CD4-positive, alpha-beta T cell treated with Interleukin-1 beta for 1 hour (primary cell): ENCODE measurements at regions not wholly inside any gene's neighbourhood (a gene's known extent, or its start where the extent isn't known, plus 50 kb on each side); places are given as distances from the start of the nearest gene placed in this dataset.

Experiments used
- DNase-seq, 2 donors: peaks; one replicate each; pipeline ENCODE4 v3.0.0-alpha.2; 2020 to 2022

GRCh38 chr10:31147210-31147608 lies 115.5 kb upstream of the ZNF438 start:
- no peak for DNase-seq

DNA sequence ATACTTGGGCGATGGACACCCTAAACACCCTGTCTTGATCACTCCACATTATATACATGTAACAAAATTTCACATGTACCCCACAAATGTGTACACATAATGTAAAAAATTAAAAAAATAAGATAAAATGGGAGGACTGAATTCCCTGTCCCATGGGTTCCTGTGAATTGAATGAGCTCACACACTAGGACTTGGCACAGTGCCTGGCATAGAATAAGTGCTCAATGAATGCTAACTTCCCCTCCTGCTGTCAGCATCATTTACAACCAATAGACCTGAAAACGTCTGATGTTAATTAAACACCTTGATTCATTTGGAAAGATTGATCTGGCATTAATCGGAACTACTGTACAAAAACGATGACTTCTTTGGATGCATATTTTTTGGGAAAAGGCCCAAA lies 117.3 kb upstream of the ZNF438 start:
- no peak for DNase-seq

DNA sequence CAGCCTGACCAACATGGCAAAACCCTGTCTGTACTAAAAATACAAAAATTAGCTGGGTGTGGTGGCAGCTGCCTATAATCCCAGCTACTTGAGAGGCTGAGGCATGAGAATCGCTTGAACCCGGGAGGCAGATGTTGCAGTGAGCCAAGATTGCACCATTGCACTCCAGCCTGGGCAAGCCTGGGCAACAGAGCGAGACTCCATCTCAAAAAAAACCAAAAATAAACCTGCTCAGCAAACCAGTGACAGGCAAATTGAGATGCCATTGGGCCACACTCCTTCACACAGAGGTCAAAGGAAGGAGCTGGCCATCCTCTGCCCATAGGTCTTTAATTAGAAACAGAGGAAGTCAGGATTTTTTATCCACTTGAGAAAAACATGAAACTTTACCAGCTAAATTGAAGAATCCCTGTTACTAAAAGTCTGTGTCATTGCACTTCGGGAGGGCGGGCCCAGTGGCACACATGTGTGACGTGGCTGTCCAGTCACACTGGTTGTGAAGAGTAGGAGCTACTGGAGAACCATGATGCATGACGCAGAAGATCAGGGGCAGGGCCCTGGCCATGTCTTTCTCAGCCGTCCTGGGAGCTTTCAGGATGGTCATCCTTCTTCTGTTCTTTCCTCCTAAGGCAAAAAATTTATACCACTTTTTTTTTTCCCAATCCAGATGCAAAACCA lies 118.3 kb upstream of the ZNF438 start:
- no peak for DNase-seq

DNA sequence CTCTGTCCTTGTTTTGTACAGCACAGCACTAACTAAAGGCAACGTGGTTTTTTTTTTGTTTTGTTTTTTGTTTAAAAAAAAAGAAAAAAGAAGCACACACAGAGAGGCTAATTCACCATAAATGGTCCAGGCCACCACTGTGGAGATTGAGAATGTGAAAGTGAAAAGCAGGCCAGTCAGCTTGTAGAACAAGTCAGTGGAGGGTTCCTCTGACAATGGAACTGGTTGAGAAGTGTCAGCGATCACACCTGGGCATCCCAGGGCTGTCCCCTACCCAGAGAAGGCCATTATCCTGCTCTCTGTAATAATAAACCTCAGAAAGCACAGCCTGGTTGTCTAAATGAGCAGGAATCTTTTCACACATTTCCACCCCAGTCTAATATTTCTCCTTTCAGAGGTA lies 119.6 kb upstream of the ZNF438 start:
- DNase-seq, result no peak

GRCh38 chr10:31152421-31153135 lies 120.9 kb upstream of the ZNF438 start:
- DNase-seq, result no peak

GRCh38 chr10:31153161-31153560 lies 121.5 kb upstream of the ZNF438 start:
- DNase-seq, result no peak

GRCh38 chr10:31153692-31154091 lies 122.0 kb upstream of the ZNF438 start:
- DNase-seq, result no peak

DNA sequence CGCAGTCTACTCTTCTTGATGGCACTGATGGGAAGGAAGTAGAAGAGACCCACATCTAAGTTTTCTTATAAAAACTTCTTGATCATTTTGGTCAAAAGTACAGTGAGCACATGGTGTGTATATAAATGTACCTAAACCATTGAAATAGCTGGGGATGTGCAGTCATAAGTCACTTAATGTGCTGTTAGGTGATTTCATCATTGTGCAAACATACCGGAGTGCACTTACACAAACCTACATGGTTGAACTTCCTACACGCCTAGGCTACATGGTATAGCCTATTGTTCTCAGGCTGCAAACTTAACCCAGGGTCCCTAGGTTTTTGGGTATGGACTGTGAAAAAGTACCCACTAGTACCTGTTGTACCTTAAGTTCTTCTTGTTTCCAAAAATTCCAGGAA lies 123.3 kb upstream of the ZNF438 start:
- no peak for DNase-seq

GRCh38 chr10:31157123-31158010 lies 125.7 kb upstream of the ZNF438 start:
- no peak for DNase-seq

- DNase-seq, result no peak
Measured at GRCh38 chr10:31158011-31158658, 126.5 kb upstream of the ZNF438 start.

DNA sequence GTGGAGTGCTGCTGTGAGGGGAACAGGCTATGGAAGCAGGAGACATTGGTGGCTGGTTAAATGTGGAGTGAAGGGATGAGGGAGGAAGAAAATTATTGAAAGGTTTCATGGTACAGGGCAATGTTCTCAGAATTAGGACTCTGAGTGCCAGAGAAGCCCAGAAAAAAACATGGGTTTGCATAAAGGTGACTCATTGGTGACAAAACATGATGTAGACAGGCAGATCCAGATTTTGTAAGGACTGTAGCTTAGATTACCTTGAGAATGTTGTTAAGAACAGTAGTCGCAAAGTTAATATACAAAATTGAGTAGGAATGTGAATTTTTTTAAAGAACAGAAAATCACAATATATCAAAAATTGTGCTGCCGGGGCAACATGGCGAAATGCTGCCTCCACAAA lies 134.9 kb upstream of the ZNF438 start:
- no peak for DNase-seq

- DNase-seq, result no peak
Measured at GRCh38 chr10:31170636-31171035, 139.0 kb upstream of the ZNF438 start.

DNA sequence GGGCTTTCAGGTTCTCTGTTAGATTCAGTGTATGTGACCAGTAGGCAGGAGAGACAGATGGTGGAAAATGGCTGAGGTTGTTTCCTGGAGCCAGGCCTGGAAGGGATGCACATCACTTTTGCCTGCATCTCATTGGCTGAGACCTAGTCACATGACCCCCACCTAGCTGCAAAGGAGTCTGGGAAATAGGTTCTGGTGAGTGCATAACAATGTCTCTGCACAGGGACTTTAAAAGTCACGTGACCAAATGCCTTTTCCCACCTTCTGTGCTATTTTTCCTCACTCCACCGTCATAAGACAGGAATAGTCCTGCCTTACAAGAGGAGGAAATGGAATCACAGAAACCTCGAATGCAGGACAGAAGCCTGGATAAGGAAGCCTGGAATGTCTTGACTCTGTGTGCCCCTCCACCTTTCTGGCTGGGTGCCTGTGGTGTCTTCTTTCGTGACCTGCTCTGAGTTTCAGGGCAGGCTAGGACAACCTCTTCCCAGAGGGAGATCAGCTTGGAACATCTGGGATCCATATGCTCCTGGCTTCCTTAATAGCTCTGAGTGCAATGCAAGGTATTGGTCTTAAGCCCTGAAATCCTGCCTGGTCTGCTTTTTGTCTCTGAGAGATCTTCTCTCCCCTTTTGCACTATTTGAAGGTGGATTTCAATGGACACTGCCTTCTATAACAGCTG lies 139.9 kb upstream of the ZNF438 start:
- DNase-seq, result no peak

- no peak for DNase-seq
Measured at GRCh38 chr10:31172925-31173324, 141.3 kb upstream of the ZNF438 start.

GRCh38 chr10:31173752-31174151 lies 142.1 kb upstream of the ZNF438 start:
- no peak for DNase-seq

DNA sequence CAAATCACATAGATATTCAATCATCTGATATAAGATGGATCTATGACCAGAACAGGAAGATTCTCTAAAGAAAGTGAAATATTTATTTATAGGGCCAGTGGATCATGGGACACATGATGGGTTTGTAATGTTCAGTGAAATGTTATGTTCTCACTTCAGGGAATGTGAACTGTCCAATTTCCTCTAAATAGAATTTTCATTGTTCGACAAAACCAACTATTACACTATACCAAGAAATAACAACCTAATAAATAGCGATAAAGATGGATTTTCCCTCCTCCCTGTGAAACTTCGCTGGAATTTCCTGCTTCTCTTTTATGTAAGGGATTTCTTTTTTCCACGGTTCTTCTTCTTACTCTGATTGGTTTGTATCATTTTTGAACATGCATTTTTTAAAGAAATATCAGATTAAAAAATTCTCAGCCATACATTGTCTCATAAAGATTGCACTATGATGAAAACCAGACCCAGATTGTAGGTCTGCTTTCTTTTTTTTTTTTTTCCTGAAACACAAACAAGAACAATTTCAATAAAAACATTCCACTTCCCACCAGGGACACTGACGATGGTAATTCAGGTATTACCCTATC lies 139.8 kb upstream of the ZEB1 start:
- no peak for DNase-seq

- no peak for DNase-seq
Measured at GRCh38 chr10:31186225-31187000, 132.6 kb upstream of the ZEB1 start.

- no peak for DNase-seq
Measured at GRCh38 chr10:31187182-31187581, 131.8 kb upstream of the ZEB1 start.

DNA sequence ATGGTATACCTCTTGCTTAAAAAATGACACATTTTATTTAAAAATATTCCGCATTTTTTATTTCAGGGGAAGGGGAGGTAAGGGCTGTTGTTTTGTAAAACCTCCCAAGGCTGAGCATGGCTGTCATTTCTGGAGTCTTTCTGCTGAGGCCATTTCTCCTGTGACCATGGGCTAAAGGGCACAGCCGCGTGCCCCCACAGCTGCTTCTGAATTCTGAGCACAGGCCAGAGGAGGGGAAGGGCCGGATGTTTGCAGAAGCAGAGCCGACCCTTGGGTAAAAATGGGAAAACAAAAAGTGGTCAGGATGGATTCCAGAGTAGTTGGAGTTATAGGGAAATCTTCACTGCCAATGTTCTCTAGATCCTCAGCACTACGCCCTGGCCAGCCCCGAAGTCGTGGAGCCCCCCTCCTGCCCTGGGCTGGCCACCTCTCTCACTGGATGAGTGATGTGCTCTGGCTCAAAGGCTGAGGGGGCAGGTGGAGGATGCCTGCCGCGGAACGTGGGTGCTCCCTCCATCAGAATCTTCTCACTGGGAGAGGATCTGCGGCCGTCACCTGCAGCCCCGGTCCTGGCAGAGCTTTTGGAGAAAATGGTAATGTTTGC lies 131.3 kb upstream of the ZEB1 start:
- no peak for DNase-seq

DNA sequence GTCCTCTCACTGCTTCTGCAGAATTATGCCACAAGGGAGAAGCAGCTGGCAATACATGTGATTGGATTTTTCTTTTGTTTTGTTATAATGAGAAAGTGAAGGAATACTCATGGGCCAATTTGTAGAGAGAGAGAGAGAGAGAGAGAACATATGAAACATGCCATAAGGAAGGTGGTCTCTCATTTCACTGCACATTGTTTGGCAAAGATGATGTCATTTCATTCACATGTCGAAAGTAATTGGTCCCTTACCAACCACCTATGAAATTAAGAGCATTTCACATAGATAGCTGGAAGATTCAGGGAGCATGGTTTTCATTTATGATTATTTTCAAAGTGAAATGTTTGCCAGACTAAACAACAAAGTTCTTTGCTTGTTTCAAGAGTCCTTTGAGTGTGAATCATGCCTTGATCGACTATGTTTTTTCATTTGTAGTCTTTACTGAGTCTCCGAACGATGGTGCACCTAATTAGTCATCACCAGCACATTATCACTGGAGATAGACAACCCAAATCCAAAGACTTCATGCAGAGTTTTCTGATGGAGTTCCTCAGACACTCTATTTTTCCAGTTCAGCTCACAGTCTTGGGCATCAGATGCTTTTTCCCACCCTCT lies 130.1 kb upstream of the ZEB1 start:
- DNase-seq, result no peak

DNA sequence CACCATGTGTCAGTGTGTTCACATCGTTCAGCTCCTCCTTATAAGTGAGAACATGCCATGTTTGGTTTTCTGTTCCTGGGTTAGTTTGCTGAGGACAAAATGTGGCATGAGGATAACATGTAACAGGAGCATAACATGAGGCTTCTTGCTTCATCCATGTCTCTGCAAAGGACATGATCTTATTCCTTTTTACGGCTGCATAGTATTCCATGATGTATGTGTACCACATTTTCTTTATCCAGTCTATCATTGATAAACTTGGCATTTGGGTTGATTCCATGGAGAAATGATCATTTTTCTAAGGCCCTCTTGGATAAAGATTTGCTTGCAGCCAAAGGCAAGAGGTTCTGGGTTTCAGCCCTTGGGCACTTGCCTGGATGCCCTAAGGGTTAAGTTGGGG lies 128.5 kb upstream of the ZEB1 start:
- DNase-seq, result no peak
